ENCODE measurements at regions not wholly inside any gene's neighbourhood (a gene's known extent, or its start where the extent isn't known, plus 50 kb on each side); places are given as distances from the start of the nearest gene placed in this dataset.
"Not testable (repeated sequence)": the region's sequence is repeated elsewhere in the genome, so short reads cannot be mapped to it uniquely, and the experiment has no call there.

DNA sequence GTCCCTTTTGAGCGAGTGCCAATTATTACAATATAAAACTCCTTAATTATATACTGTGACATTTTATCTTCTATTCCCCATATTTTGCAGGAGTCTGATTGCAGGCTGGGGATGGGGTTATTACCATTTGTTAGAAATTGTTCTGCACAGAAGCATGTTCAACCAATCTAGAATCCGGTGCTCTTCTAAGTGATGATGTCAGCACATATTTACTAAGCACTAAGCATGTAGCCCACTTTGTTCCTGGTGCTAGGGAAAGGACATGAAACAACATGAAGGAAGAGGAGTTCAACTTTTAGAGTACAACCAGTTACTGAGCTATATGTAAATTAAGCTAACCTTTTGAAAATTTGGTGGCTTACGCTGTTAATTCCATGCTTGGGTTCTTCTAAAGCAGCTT lies 52.8 kb upstream of the IL1RAPL2 start:
- DNase-seq = no peak

DNA sequence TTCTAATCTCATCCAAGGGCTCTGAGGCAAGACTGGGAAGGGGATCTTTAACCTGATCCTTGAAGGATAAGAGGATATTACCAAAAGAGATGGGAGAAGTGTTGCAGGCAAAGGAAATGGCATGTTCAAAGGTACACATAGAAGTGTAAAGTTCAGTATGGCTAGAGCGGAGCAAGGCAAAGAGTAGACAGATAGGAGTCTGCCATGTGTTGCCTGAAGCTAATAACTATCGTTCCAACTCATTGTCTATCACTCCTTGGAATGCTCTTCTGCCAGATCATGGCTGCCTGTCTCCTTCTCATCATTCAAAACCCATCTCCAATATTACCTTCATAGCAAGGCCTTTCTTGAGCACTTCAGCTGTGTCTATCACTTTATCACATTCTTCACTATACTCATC lies 55.2 kb upstream of the IL1RAPL2 start:
- no peak for DNase-seq

GRCh38 chrX:104502460-104502859 lies 63.5 kb upstream of the IL1RAPL2 start:
- no peak for DNase-seq

DNA sequence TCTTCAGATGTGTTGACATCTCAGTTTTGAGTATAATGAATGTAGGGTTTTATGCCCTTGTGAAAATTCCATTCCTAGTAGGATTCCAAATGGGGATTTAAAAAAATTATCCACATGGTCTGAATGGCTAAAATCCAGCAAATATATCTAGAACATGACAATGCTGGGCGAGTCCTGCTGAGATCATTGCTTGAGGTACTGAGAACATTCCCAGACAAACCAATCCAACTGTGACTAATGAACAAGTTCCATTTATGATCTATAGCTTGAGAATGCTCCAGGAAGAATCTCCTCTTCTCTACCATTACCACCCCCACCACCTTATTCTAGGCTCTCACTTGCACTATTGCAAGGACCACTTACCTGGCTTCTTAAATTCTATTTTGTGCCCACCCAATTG lies 77.2 kb upstream of the IL1RAPL2 start:
- no peak for DNase-seq

DNA sequence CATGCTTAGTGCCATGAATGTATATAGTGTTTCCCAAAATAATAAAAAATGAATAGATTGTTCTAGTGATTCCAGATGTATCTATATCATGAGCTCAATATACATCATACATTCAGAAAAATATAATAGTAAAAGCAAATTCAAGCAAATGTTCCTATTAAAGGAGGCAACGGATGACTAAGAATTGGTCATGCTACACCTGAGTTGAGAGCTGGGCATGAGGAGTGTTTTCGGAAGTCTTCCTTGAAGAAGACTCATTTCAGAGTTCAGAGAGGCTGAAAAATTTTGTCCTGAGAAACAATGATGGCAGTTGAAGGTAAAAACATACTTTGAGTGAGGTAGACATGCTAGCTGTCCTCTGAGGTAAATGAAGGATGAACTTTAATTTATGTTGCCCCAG lies 79.3 kb upstream of the IL1RAPL2 start:
- DNase-seq = no peak

GRCh38 chrX:104482757-104483156 lies 83.2 kb upstream of the IL1RAPL2 start:
- no peak for DNase-seq

DNA sequence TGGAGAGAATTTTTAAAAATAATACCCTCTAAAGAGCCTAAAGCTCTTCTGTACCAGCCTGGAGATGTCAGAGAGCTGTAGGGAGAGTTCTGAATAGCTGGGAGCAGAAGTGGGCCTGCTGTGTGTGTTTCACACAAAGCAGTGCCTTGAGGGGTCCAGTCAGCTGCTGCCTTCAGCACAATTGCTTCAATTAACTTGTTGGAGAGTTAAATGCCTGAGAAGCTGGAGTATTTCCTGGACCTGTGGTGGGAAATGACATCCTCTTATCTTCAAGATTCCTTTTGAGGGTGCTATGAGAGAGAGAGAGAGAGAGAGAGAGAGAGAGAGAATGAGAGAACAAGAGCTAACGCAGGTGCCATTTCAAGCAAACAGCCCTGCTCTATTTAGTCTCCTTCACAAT lies 96.2 kb upstream of the IL1RAPL2 start:
- DNase-seq = no peak

GRCh38 chrX:104459796-104460195 lies 106.2 kb upstream of the IL1RAPL2 start:
- DNase-seq = no peak

DNA sequence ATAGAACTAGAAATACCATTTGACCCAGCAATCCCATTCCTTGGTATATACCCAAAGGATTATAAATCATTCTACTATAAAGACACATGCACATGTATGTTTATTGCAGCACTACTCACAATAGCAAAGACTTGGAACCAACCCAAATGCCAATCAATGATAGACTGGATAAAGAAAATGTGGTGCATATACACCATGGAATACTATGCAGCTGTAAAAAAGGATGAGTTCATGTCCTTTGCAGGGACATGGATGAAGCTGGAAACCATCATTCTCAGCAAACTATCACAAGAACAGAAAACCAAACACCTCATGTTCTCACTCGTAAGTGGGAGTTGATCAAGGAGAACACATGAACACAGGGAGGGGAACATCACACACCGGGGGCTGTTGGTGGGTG lies 108.9 kb upstream of the IL1RAPL2 start:
- DNase-seq = not testable (repeated sequence)

DNA sequence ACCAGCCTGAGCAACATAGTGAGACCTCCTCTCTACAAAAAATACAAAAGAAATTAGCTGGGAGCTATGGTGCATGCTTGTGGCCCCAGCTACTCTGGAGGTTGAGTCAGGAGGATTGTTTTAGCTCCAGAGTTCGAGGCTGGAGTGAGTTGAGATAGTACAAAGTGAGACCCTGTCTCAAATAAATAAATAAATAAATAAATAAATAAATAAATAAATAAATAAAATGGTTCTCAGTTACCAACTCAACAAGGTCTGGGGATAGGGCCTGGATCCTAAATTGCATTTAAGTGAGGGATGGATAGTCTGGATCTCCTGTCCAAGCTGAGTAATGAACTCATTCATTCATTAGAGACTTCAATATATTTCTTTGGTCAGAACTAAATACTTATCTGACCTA lies 115.7 kb upstream of the IL1RAPL2 start:
- DNase-seq = no peak

DNA sequence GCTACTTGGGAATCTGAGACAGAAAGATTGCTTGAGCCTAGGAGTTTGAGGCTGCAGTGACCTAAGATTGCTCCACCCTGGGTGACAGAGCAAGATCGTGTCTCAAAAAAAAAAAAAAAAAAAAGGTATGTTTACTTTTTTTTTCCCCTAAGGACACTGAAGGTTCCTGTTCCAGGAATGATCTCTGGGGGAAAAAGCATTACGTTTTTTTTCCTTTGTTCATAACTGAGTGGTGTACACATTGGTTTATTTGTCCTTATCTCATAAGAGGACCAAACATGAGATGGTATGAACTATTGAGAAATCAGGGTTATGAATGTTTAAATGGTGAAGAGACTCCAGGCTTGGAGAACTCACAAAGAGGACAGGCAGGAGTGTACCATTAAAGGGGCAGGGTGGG lies 120.4 kb upstream of the IL1RAPL2 start:
- no peak for DNase-seq

GRCh38 chrX:104435249-104435648 lies 130.8 kb upstream of the IL1RAPL2 start:
- no peak for DNase-seq

GRCh38 chrX:104432321-104432720 lies 133.7 kb upstream of the IL1RAPL2 start:
- DNase-seq = no peak

DNA sequence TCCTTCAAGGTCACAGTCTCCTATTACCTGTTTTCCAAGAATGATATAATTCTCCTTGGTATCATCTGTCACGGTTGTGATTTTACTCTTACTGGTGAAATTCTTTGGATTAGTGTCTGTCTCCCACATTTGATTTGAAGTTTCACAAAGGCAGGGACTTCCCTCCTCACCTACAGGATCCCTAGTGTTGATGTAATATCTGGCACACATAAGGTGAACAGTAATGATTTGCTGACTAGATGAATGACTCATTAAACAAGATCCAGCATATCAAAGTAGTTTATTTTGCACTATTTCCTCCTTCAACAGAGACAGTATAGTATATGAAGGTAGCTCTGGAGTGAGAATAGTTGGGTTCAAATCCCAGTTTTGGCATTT lies 135.3 kb upstream of the IL1RAPL2 start:
- no peak for DNase-seq

- DNase-seq = no peak
These were observed 135.8 kb upstream of the IL1RAPL2 start for GRCh38 chrX:104430072-104430741.

GRCh38 chrX:104428231-104428630 lies 137.8 kb upstream of the IL1RAPL2 start:
- DNase-seq = no peak

DNA sequence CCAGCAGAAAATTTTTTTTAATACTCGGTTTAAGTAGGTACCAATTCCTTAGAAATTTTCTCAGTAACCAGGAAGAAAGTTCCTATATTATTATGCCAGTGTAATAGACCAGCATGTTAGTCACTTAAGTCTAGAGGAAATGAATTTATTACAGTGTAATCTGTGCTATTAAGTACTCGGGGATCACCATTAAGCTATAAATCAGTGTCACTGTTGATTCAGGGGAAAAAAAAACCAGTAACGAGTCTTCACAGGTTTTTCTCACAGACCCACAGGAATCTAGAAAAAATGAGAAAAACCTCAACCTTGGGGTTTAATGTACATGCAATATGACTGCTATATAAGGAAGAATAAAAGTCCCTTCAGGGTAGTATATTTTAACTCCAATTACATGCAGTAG lies 138.3 kb upstream of the IL1RAPL2 start:
- no peak for DNase-seq

DNA sequence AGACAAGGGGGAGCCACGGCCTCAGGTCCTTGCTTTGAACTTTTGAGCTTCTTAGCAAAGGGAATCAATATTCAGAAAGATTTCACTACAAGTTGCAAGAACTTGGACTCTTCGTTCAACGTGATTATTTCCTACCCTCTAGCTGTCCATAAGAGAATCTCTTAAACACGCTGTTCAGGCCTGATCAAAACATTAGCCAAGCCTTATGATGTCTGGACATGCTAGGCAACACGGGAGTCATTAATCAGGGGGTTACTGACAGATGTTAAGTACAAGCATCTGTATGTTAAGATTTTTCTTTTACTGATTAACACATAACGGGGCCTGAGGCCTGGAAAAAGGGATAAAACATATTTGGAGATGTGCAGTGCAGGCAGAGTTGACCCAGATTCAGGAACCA lies 138.9 kb upstream of the IL1RAPL2 start:
- no peak for DNase-seq

GRCh38 chrX:104420907-104421306 lies 145.1 kb upstream of the IL1RAPL2 start:
- no peak for DNase-seq

GRCh38 chrX:104419926-104420325 lies 146.1 kb upstream of the IL1RAPL2 start:
- DNase-seq = no peak

DNA sequence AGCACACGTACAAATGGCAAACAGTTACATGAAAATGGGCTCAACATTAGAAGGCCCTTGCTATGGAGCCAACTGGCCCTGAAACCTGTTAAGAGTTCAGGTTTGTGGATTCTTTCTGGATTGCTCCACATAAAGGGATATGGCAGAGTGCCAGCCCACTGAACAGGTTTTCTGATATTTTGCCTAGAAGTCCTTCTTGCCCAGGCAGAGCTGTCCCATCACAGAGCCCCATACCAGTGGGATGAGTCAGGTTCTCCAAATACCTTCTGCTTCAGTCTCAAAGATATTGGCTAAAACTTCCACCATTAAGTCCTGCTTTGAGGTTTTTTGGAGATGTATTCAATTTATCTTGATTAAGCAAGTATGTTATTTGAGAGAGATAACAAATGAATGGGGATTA lies 146.8 kb upstream of the IL1RAPL2 start:
- DNase-seq = no peak

DNA sequence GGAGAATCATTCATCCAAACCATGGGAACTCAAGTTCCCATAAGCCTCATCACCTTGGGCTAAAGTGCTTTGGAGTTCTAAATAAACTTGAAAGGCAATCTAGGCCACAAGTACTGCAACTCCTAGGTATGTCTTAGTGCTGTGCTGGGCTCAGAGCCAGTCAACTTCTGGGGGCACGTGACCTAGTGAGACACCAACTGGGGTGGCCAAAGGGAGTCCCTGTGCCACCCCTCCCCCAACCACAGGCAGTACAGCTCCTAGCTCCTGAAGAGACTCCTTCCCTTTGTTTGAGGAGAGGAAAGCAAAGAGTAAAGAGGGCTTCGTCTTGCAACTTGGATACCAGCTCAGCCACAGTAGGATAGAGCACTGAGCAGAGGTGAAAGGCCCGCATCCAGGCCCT lies 154.2 kb upstream of the IL1RAPL2 start:
- no peak for DNase-seq

- no peak for DNase-seq
These were observed 145.7 kb upstream of the ESX1 start for GRCh38 chrX:104400387-104400786.

DNA sequence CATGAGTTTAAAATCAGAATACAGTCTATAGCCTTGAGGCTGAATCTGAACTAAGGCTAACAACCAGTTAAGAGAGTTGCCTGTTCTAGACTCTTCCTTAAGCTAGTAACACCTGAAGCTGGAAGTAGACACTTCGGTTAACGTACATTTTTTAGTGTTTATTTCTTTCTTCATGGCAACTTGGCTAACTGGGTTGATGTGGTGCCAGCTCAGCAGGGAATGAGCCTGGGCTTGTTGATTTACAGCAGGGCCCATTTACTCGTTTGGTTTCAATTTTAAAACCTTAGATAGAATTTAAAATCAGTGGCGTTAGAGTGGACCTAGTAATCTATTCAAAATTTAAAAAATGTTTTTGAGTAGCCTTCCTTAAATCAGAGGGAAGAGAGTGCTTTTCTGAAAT lies 137.6 kb upstream of the ESX1 start:
- DNase-seq = no peak

- no peak for DNase-seq
These were observed 137.2 kb upstream of the ESX1 start for GRCh38 chrX:104391906-104392305.
